ENCODE measurements at regions not wholly inside any gene's neighbourhood (a gene's known extent, or its start where the extent isn't known, plus 50 kb on each side); places are given as distances from the start of the nearest gene placed in this dataset.

DNA sequence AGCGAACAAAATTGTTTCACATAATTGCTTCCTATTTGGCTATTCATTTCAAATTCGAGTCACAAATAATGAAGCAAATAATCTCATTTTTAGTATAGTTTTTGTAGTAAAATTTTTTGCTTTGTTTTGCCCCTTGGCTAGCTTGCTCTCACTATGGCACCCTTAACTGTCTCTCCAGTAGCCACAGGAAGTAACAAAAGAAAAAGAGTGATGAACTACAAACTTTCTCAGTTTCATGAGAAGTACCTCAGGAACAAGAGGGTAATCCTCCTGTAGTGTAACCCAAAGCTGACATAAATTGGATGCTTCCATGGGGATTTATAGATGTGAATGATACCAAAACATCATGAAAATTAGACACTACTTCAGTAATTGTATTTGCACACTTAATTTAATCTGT is 242.9 kb downstream of the BARHL2 start:
- ATAC-seq (ENCODE audit: low read depth in 2 of 2) (no peak), DNase-seq (no peak)
- H3K9me3 Mint-ChIP-seq, result peaks cover 0 to 2% (median 0%) of the 10 kb centered on the region in 7 donors
- Histone ChIP-seq H3K27ac (ENCODE audit: insufficient read depth, low read length, poor library complexity, severe bottlenecking) (no peak overlapping the region), H3K4me1 (ENCODE audit: control insufficient read depth, insufficient read depth, low read length, poor library complexity, severe bottlenecking) (no peaks in the 10 kb centered on the region), H3K36me3 (ENCODE audit: control insufficient read depth, insufficient read depth, low read length) (no peaks in the 10 kb centered on the region), H3K27me3 (ENCODE audit: control insufficient read depth, insufficient read depth, low read length) (no peaks in the 10 kb centered on the region), H3K9me3 (ENCODE audit: control insufficient read depth in 2 of 2, low read length in 2 of 2) (no peaks in the 10 kb centered on the region), H3K4me3 (ENCODE audit: low read depth, low read length) (no peak overlapping the region)
- H3K27me3 Mint-ChIP-seq, result peaks cover 5% of the 10 kb centered on the region
- no peaks in the 10 kb centered on the region for H3K36me3 Mint-ChIP-seq
- no peak overlapping the region for H3K27ac Mint-ChIP-seq
- H3K4me3 Mint-ChIP-seq, result no peak overlapping the region
- H3K4me1 Mint-ChIP-seq, result no peaks in the 10 kb centered on the region

DNA sequence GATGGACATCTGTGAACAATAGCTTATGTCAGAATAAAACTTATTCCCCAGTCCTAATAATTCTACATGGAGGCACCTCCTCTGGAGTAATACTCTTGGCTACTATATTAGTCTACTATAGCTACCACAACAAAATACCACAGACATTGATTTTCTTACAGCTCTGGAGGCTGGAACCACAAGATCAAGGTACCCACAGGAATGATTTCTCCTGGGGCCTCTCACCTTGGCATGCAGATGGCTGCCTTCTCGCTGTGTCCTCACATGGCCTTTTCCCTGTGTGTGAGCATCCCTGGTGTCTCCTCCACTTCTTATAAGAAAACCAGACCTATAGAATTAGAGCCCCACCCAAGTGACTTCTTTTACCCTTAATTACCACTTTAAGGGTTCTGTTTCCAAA is 244.3 kb downstream of the BARHL2 start:
- no peak overlapping the region for H3K4me3 ChIP-seq (ENCODE audit: low read depth, low read length)
- Mint-ChIP-seq H3K27ac (no peak overlapping the region), H3K9me3 (peaks cover 0 to 2% (median 0%) of the 10 kb centered on the region in 7 donors), H3K27me3 (peaks cover 5% of the 10 kb centered on the region), H3K36me3 (no peaks in the 10 kb centered on the region), H3K4me1 (no peaks in the 10 kb centered on the region), H3K4me3 (no peak overlapping the region)
- no peak overlapping the region for H3K27ac ChIP-seq (ENCODE audit: insufficient read depth, low read length, poor library complexity, severe bottlenecking)
- H3K4me1 ChIP-seq (ENCODE audit: control insufficient read depth, insufficient read depth, low read length, poor library complexity, severe bottlenecking), result no peaks in the 10 kb centered on the region
- ATAC-seq (ENCODE audit: low read depth in 2 of 2), result no peak
- DNase-seq, result no peak
- no peaks in the 10 kb centered on the region for H3K9me3 ChIP-seq (ENCODE audit: control insufficient read depth in 2 of 2, low read length in 2 of 2)
- H3K27me3 ChIP-seq (ENCODE audit: control insufficient read depth, insufficient read depth, low read length), result no peaks in the 10 kb centered on the region
- no peaks in the 10 kb centered on the region for H3K36me3 ChIP-seq (ENCODE audit: control insufficient read depth, insufficient read depth, low read length)

DNA sequence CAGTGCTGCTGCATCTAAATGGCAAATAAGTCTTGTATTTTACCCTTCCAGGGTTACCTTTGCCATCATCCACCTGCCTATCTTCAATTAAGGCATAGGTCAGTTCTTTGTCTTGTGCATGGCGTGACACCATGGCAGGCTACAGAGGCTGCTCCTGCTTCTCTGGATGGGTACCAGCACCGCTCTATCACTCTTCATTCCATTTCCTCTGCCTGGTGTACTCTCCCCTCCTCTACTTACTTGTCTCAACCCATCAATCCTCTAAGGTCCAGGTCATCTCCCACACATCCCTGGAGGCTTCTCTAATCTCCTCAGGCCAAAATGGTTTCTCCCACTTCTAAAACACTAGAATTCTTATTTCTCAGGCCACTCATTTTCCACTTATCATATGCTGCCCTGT is 257.5 kb downstream of the BARHL2 start:
- H3K36me3 Mint-ChIP-seq, result no peaks in the 10 kb centered on the region
- no peak overlapping the region for H3K4me3 ChIP-seq (ENCODE audit: low read depth, low read length)
- H3K36me3 ChIP-seq (ENCODE audit: control insufficient read depth, insufficient read depth, low read length), result no peaks in the 10 kb centered on the region
- H3K4me1 Mint-ChIP-seq, result no peaks in the 10 kb centered on the region
- DNase-seq (no peak), ATAC-seq (ENCODE audit: low read depth in 2 of 2) (no peak)
- no peaks in the 10 kb centered on the region for H3K4me1 ChIP-seq (ENCODE audit: control insufficient read depth, insufficient read depth, low read length, poor library complexity, severe bottlenecking)
- no peaks in the 10 kb centered on the region for H3K27me3 Mint-ChIP-seq
- no peak overlapping the region for H3K27ac ChIP-seq (ENCODE audit: insufficient read depth, low read length, poor library complexity, severe bottlenecking)
- H3K4me3 Mint-ChIP-seq, result no peak overlapping the region
- no peak overlapping the region for H3K27ac Mint-ChIP-seq
- H3K27me3 ChIP-seq (ENCODE audit: control insufficient read depth, insufficient read depth, low read length), result no peaks in the 10 kb centered on the region
- H3K9me3 Mint-ChIP-seq, result peaks cover 0 to 4% (median 0%) of the 10 kb centered on the region in 7 donors
- no peaks in the 10 kb centered on the region for H3K9me3 ChIP-seq (ENCODE audit: control insufficient read depth in 2 of 2, low read length in 2 of 2)

DNA sequence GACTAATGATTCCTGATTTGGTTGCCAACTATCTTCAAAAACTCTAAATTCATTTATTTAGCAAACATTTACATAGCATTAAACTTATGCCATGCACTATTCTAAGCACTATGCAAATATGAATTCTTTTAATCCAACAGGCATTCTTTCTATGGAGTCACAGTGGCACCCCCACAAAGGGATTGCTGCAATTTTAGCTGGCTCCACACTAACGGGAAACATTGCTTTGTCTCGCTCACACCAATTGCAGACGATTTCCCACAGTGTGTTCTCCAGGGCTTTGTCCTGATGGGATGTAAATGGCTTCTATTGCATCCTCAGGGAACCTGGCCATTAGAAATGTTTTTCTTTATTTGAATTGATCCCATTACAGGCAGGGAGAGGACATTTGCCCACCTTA is 259.1 kb downstream of the BARHL2 start:
- Mint-ChIP-seq H3K27ac (no peak overlapping the region), H3K36me3 (no peaks in the 10 kb centered on the region)
- DNase-seq, result no peak

DNA sequence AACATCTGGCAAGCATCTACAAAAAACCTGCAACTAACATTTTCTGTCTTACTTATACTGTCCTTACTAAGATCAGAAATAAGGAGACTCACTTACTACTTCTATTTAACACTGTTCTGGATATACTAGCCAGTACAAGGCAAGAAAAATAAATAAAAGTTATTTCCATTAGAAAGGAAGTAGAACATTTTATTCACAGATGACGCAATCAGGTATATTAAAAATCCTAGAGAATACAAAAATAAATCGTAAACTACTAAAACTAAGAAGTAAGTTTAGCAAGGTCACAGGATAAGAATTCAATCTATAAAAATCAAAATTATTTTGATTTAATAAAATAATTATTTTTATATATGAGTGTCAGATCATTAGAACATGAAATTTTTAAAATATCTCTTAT is 264.6 kb downstream of the BARHL2 start:
- H3K4me1 ChIP-seq (ENCODE audit: control insufficient read depth, insufficient read depth, low read length, poor library complexity, severe bottlenecking), result no peaks in the 10 kb centered on the region
- H3K36me3 ChIP-seq (ENCODE audit: control insufficient read depth, insufficient read depth, low read length), result no peaks in the 10 kb centered on the region
- ATAC-seq (ENCODE audit: low read depth in 2 of 2) (no peak), DNase-seq (no peak)
- H3K9me3 ChIP-seq (ENCODE audit: control insufficient read depth in 2 of 2, low read length in 2 of 2), result peaks cover 0 to 3% of the 10 kb centered on the region in 2 experiments
- H3K27me3 ChIP-seq (ENCODE audit: control insufficient read depth, insufficient read depth, low read length), result peaks cover 1% of the 10 kb centered on the region
- H3K4me3 ChIP-seq (ENCODE audit: low read depth, low read length), result no peak overlapping the region
- Mint-ChIP-seq H3K9me3 (peaks cover 0 to 4% (median 0%) of the 10 kb centered on the region in 7 donors), H3K36me3 (no peaks in the 10 kb centered on the region), H3K4me3 (no peak overlapping the region), H3K27ac (no peak overlapping the region), H3K27me3 (no peaks in the 10 kb centered on the region), H3K4me1 (no peaks in the 10 kb centered on the region)
- no peak overlapping the region for H3K27ac ChIP-seq (ENCODE audit: insufficient read depth, low read length, poor library complexity, severe bottlenecking)

More for the DNA sequence above, 259.1 kb downstream of the BARHL2 start:
- no peak for ATAC-seq (ENCODE audit: low read depth in 2 of 2)
- Mint-ChIP-seq H3K4me3 (no peak overlapping the region), H3K4me1 (no peaks in the 10 kb centered on the region), H3K9me3 (peaks cover 0 to 4% (median 0%) of the 10 kb centered on the region in 7 donors), H3K27me3 (no peaks in the 10 kb centered on the region)
- H3K4me3 ChIP-seq (ENCODE audit: low read depth, low read length), result no peak overlapping the region
- no peaks in the 10 kb centered on the region for H3K4me1 ChIP-seq (ENCODE audit: control insufficient read depth, insufficient read depth, low read length, poor library complexity, severe bottlenecking)
- H3K36me3 ChIP-seq (ENCODE audit: control insufficient read depth, insufficient read depth, low read length), result no peaks in the 10 kb centered on the region
- no peak overlapping the region for H3K27ac ChIP-seq (ENCODE audit: insufficient read depth, low read length, poor library complexity, severe bottlenecking)
- no peaks in the 10 kb centered on the region for H3K27me3 ChIP-seq (ENCODE audit: control insufficient read depth, insufficient read depth, low read length)
- no peaks in the 10 kb centered on the region for H3K9me3 ChIP-seq (ENCODE audit: control insufficient read depth in 2 of 2, low read length in 2 of 2)

DNA sequence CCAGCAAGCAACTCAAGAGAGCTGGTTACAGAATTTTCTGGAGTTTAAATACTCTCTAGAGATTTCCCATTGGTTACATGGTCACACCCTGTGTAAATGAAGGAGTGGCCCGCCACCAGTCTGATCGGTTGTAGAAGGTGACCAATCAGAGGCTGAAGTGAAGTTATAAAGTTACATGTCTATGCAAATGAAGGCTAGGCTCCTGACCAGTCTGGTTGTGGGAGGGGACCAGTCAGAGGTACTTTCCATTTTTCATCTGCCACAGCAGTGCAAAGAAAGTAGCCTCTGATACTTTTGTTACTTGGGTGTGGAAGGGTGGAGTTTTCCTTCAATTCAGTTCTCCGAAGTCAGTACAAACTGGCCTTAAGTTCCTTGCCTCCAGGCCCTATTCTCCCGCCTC is 273.7 kb downstream of the BARHL2 start:
- DNase-seq (no peak), ATAC-seq (ENCODE audit: low read depth in 2 of 2) (no peak)
- H3K9me3 ChIP-seq (ENCODE audit: control insufficient read depth in 2 of 2, low read length in 2 of 2), result no peaks in the 10 kb centered on the region
- Mint-ChIP-seq H3K9me3 (peaks cover 0 to 10% (median 1%) of the 10 kb centered on the region in 7 donors), H3K27ac (no peak overlapping the region), H3K4me1 (no peaks in the 10 kb centered on the region), H3K4me3 (no peak overlapping the region), H3K27me3 (peaks cover 4% of the 10 kb centered on the region), H3K36me3 (no peaks in the 10 kb centered on the region)
- no peak overlapping the region for H3K27ac ChIP-seq (ENCODE audit: insufficient read depth, low read length, poor library complexity, severe bottlenecking)
- no peaks in the 10 kb centered on the region for H3K36me3 ChIP-seq (ENCODE audit: control insufficient read depth, insufficient read depth, low read length)
- peaks cover 3% of the 10 kb centered on the region for H3K27me3 ChIP-seq (ENCODE audit: control insufficient read depth, insufficient read depth, low read length)
- H3K4me3 ChIP-seq (ENCODE audit: low read depth, low read length), result no peak overlapping the region
- no peaks in the 10 kb centered on the region for H3K4me1 ChIP-seq (ENCODE audit: control insufficient read depth, insufficient read depth, low read length, poor library complexity, severe bottlenecking)

DNA sequence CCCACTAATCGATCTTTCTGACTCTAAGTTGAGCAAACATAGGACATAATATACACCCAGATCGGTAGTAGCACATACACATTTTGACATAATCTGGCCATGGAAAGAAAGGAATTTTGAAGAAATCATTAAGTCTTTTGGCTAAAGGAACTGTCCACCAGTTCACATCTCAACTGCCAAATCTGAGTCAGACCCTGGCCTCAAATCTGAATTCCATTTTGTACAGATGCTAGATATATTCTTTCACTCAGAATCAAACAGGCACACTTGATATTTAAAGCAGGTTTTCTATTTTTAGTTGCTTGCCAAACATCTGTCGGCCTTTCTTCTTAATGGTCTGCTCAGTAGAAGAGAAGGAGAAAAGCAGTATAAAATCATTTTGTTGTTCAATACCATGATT is 281.8 kb downstream of the BARHL2 start:
- Mint-ChIP-seq H3K27me3 (no peaks in the 10 kb centered on the region), H3K9me3 (peaks cover 0 to 4% (median 0%) of the 10 kb centered on the region in 7 donors), H3K4me3 (no peak overlapping the region), H3K36me3 (no peaks in the 10 kb centered on the region), H3K27ac (no peak overlapping the region), H3K4me1 (no peaks in the 10 kb centered on the region)
- no peaks in the 10 kb centered on the region for H3K4me1 ChIP-seq (ENCODE audit: control insufficient read depth, insufficient read depth, low read length, poor library complexity, severe bottlenecking)
- no peaks in the 10 kb centered on the region for H3K27me3 ChIP-seq (ENCODE audit: control insufficient read depth, insufficient read depth, low read length)
- no peaks in the 10 kb centered on the region for H3K36me3 ChIP-seq (ENCODE audit: control insufficient read depth, insufficient read depth, low read length)
- H3K9me3 ChIP-seq (ENCODE audit: control insufficient read depth in 2 of 2, low read length in 2 of 2), result no peaks in the 10 kb centered on the region
- H3K27ac ChIP-seq (ENCODE audit: insufficient read depth, low read length, poor library complexity, severe bottlenecking), result no peak overlapping the region
- ATAC-seq (ENCODE audit: low read depth in 2 of 2), result no peak
- no peak for DNase-seq
- H3K4me3 ChIP-seq (ENCODE audit: low read depth, low read length), result no peak overlapping the region

DNA sequence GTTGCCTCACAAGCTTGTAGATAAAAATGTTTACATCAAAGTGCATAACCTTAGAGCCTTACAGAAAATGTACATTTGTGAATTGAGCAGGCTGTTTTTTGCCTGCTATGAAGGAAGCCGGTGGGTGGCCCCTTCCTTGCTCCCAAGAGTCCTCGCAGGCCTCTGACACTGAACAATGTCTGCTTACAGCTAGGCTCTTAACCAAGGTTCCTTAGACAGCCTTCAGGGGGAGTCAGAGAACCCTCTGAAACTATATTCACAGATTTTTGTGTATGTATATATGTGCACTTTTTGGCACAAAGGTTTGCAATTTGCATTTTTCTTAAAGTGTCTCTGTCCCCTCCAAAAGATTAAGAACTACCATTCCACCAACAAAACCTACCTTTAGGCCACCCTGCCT is 282.6 kb downstream of the BARHL2 start:
- Mint-ChIP-seq H3K9me3 (peaks cover 0 to 4% (median 2%) of the 10 kb centered on the region in 7 donors), H3K4me1 (no peaks in the 10 kb centered on the region), H3K36me3 (no peaks in the 10 kb centered on the region), H3K4me3 (no peak overlapping the region), H3K27ac (no peak overlapping the region), H3K27me3 (no peaks in the 10 kb centered on the region)
- Histone ChIP-seq H3K4me3 (ENCODE audit: low read depth, low read length) (no peak overlapping the region), H3K27ac (ENCODE audit: insufficient read depth, low read length, poor library complexity, severe bottlenecking) (no peak overlapping the region), H3K36me3 (ENCODE audit: control insufficient read depth, insufficient read depth, low read length) (no peaks in the 10 kb centered on the region), H3K27me3 (ENCODE audit: control insufficient read depth, insufficient read depth, low read length) (no peaks in the 10 kb centered on the region), H3K9me3 (ENCODE audit: control insufficient read depth in 2 of 2, low read length in 2 of 2) (no peaks in the 10 kb centered on the region), H3K4me1 (ENCODE audit: control insufficient read depth, insufficient read depth, low read length, poor library complexity, severe bottlenecking) (no peaks in the 10 kb centered on the region)
- DNase-seq (no peak), ATAC-seq (ENCODE audit: low read depth in 2 of 2) (no peak)
